Nephron progenitor cell (in vitro differentiated cells): ENCODE measurements at regions not wholly inside any gene's neighbourhood (a gene's known extent, or its start where the extent isn't known, plus 50 kb on each side); places are given as distances from the start of the nearest gene placed in this dataset.

ENCODE experiments used
- DNase-seq: peaks from one replicate; pipeline ENCODE4 v3.0.0; 2021
- H3K27ac Mint-ChIP-seq: 2 replicates; pipeline ENCODE4 v1.8.0; 2021; ENCODE audit warnings: mild to moderate bottlenecking, moderate library complexity, mixed read lengths
- H3K27me3 Mint-ChIP-seq: 2 replicates; pipeline ENCODE4 v1.8.0; 2021; ENCODE audit warnings: mild to moderate bottlenecking, low read depth, mixed read lengths; ENCODE audit not compliant: poor library complexity
- H3K36me3 Mint-ChIP-seq: 2 replicates; pipeline ENCODE4 v1.8.0; 2021; ENCODE audit warnings: low read depth, mixed read lengths
- H3K4me1 Mint-ChIP-seq: 2 replicates; pipeline ENCODE4 v1.8.0; 2021; ENCODE audit warnings: mixed read lengths
- H3K4me3 Mint-ChIP-seq: 2 replicates; pipeline ENCODE4 v1.8.0; 2021; ENCODE audit warnings: mild to moderate bottlenecking, moderate library complexity, mixed read lengths
- H3K9me3 Mint-ChIP-seq: 2 replicates; pipeline ENCODE4 v1.8.0; 2021; ENCODE audit warnings: mild to moderate bottlenecking, moderate library complexity, mixed read lengths
- TF ChIP-seq, protein P1 (sequence below): fragments of 200-600 bp; sonication (generic); IDR thresholded peaks from 2 replicates; pipeline ENCODE4 v1.5.0; 2021; ENCODE audit warnings: antibody characterized with exemption

DNA sequence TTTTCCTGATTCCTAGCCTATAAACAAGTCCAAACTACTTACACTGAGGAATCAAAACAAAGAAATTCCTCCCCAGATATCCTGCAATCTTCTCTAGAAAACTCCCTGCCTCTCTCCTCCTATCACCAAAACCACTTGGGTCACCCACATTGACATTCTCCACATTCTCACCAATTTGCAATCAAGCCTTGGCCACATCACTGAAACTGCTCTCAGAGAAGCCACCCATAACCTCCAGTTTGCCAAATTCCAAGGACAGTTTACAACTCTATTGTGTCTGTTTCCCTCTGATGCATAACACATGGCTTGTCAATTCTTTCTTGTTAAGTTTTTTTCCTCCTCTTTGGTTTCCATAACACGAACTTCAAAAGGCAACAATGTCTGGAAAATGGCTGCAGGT, 233.5 kb downstream of the XPNPEP1 start:
- H3K4me1 Mint-ChIP-seq, result no peaks in the 10 kb centered on the region
- no peak overlapping the region for H3K4me3 Mint-ChIP-seq
- H3K27me3 Mint-ChIP-seq, result peaks cover 13% of the 10 kb centered on the region
- H3K27ac Mint-ChIP-seq, result no peak overlapping the region
- no peaks in the 10 kb centered on the region for H3K36me3 Mint-ChIP-seq
- peaks cover 36% of the 10 kb centered on the region for H3K9me3 Mint-ChIP-seq
- TF ChIP-seq, protein P1, sequence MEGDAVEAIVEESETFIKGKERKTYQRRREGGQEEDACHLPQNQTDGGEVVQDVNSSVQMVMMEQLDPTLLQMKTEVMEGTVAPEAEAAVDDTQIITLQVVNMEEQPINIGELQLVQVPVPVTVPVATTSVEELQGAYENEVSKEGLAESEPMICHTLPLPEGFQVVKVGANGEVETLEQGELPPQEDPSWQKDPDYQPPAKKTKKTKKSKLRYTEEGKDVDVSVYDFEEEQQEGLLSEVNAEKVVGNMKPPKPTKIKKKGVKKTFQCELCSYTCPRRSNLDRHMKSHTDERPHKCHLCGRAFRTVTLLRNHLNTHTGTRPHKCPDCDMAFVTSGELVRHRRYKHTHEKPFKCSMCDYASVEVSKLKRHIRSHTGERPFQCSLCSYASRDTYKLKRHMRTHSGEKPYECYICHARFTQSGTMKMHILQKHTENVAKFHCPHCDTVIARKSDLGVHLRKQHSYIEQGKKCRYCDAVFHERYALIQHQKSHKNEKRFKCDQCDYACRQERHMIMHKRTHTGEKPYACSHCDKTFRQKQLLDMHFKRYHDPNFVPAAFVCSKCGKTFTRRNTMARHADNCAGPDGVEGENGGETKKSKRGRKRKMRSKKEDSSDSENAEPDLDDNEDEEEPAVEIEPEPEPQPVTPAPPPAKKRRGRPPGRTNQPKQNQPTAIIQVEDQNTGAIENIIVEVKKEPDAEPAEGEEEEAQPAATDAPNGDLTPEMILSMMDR, result no peak
- no peak for DNase-seq

DNA sequence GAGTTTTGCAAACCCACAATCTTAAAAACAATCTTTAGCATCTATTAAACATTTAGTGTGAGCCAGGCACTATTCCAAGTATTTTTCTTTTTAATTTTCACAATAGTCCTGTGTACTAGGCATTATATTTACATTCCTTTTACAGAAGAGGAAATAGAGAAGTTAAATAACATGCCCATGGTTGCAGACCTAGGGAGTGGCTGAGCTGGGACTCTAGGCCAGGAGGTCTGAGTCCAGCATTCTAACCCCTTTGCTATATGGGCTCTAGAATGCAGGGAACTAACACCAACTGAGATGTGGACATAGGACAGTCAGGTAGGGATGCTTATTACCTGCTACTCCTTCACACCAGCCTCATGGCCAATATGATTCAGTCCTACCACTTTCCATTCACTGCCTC, 243.8 kb downstream of the XPNPEP1 start:
- H3K9me3 Mint-ChIP-seq, result peaks cover 4% of the 10 kb centered on the region

DNA sequence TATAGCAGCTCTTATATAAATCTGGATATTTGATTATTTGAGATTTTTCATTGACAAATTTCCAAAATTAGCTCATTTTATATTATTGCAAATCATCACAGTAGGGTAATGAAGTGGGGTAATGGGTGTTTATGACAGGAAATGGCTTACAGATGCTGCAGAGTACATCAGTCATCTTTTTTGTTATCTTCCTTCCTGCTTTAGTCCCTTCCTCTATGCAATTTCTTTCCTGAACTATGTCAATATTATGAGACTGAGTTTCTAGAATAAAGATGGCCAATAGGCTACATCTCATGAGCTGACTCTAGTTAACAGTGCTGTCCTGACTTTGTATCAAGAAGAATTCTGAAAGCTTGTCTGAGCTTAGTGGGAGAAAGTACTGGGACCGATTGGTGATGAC, 244.5 kb downstream of the XPNPEP1 start:
- Mint-ChIP-seq H3K4me1 (no peaks in the 10 kb centered on the region), H3K27ac (no peak overlapping the region), H3K27me3 (peaks cover 10% of the 10 kb centered on the region), H3K4me3 (no peak overlapping the region), H3K36me3 (no peaks in the 10 kb centered on the region), H3K9me3 (no peaks in the 10 kb centered on the region)
- no peak for DNase-seq
- TF ChIP-seq, protein P1, result no peak

More for the DNA sequence above, 243.8 kb downstream of the XPNPEP1 start:
- H3K27me3 Mint-ChIP-seq, result peaks cover 14% of the 10 kb centered on the region
- no peak overlapping the region for H3K4me3 Mint-ChIP-seq
- no peaks in the 10 kb centered on the region for H3K4me1 Mint-ChIP-seq
- no peak for DNase-seq
- H3K27ac Mint-ChIP-seq, result no peak overlapping the region
- TF ChIP-seq, protein P1, result no peak
- H3K36me3 Mint-ChIP-seq, result no peaks in the 10 kb centered on the region

DNA sequence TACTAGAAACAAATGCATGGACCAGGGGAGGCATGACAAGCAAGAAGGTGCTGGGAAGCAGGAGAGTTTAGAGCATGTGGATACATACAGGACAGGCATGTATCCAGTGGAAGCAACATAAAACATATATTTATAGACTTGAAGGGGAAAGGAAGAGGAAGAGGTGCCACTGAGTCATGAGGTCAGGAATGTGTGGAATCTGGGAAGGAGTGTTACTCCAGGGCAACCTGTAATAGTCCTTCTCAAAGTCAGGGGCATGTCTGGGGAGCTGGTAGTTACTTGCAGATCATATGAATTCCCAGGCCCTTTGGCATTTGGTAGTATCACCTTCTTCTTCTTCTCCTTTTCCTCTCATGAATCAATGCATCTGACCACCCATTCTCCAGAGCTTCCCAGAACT, 246.6 kb downstream of the XPNPEP1 start:
- no peak overlapping the region for H3K27ac Mint-ChIP-seq
- no peaks in the 10 kb centered on the region for H3K4me1 Mint-ChIP-seq
- no peaks in the 10 kb centered on the region for H3K9me3 Mint-ChIP-seq
- DNase-seq, result no peak
- H3K4me3 Mint-ChIP-seq, result no peak overlapping the region
- TF ChIP-seq, protein P1, result no peak
- H3K36me3 Mint-ChIP-seq, result no peaks in the 10 kb centered on the region
- peaks cover 10% of the 10 kb centered on the region for H3K27me3 Mint-ChIP-seq

DNA sequence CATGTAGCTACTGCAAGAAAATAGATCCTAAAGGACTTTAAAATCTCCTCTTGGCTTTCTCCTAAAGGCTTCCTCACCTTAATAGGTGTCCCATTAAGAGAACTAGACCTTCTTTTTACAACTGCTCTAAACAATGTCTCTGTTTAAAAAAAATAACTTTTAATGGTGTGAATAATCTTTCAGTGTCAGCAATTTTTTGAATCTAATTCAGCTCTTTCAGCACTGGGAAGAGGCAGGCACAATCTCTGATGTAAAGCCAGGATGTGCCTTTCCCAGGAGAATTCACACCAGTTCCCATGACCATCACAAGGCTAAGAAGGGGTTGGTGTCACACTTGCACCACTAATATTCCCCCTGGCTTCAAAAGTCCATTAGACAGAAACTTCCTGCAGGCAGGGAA, 254.6 kb downstream of the XPNPEP1 start:
- Mint-ChIP-seq H3K9me3 (no peaks in the 10 kb centered on the region), H3K4me1 (no peaks in the 10 kb centered on the region), H3K36me3 (no peaks in the 10 kb centered on the region), H3K4me3 (no peak overlapping the region), H3K27me3 (peaks cover 12% of the 10 kb centered on the region), H3K27ac (no peak overlapping the region)
- TF ChIP-seq, protein P1, result no peak
- DNase-seq, result no peak

DNA sequence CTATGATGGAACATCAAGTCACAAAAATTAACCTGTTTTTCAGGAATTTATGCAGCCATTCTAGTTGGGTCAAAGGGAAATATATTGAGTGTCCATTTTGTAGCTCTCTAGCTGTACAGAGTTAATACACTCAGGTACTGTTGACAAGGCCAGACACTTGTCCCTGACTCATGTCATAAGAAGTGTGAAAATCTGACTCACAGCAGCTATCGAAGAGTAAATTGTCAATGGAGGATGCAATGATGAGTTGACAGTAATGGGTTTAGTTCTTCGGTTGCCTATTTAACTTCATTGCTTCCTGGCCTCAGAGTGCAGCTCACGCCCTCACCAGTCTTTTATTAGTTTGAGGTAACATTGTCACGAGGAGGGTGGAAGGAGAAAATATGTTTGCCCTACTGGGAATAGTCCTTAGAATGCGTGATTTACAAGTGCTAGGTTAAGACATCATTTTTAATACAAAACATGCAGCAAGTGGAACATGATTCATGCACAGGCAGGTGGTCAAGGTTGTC, 255.1 kb downstream of the XPNPEP1 start:
- no peak for DNase-seq
- H3K4me1 Mint-ChIP-seq, result no peaks in the 10 kb centered on the region
- H3K9me3 Mint-ChIP-seq, result no peaks in the 10 kb centered on the region
- H3K4me3 Mint-ChIP-seq, result no peak overlapping the region
- H3K27ac Mint-ChIP-seq, result no peak overlapping the region
- no peaks in the 10 kb centered on the region for H3K36me3 Mint-ChIP-seq
- peaks cover 12% of the 10 kb centered on the region for H3K27me3 Mint-ChIP-seq
- TF ChIP-seq, protein P1, result no peak
